Heart left ventricle (tissue), 16 donors: ENCODE measurements at regions not wholly inside any gene's neighbourhood (a gene's known extent, or its start where the extent isn't known, plus 50 kb on each side); places are given as distances from the start of the nearest gene placed in this dataset.

ENCODE experiments used
- ATAC-seq, 4 donors: fragments of 200-7000 bp; cut with Tn5 transposase; one replicate each; pipeline ENCODE4 v1.9.1; 2020 to 2022; ENCODE audit warnings: moderate library complexity in 4 of 4, mild to moderate bottlenecking in 3 of 4, moderate number of reproducible peaks in 1 of 4
- DNase-seq, 5 donors: peaks; one replicate each; pipeline ENCODE4 v3.0.0-alpha.2; 2020
- H3K27ac ChIP-seq, 12 donors: fragments of 200-600 bp; sonication (generic) in 4 of 12; one replicate each; pipeline versions ENCODE4 v1.5.0 to v1.8.0; 2016 to 2022; ENCODE audit warnings: mild to moderate bottlenecking in 2 of 12
- H3K27me3 ChIP-seq, 9 donors: fragments of 200-600 bp; sonication (generic) in 2 of 9; one replicate each; pipeline versions ENCODE4 v1.5.1 to v1.8.0; 2016 to 2022; ENCODE audit warnings: mild to moderate bottlenecking in 3 of 9
- H3K36me3 ChIP-seq, 9 donors: fragments of 200-600 bp; sonication (generic) in 2 of 9; one replicate each; pipeline versions ENCODE4 v1.5.0 to v1.8.0; 2018 to 2022; ENCODE audit warnings: mild to moderate bottlenecking in 2 of 9
- H3K4me1 ChIP-seq, 12 donors: fragments of 200-600 bp; sonication (generic) in 4 of 12; one replicate each; pipeline versions ENCODE4 v1.5.0 to v1.8.0; 2016 to 2022; ENCODE audit warnings: mild to moderate bottlenecking in 3 of 12
- H3K4me3 ChIP-seq, 12 donors: fragments of 200-600 bp; sonication (generic) in 4 of 12; one replicate each; pipeline versions ENCODE4 v1.5.0 to v1.8.0; 2017 to 2022; ENCODE audit warnings: mild to moderate bottlenecking in 9 of 12, moderate library complexity in 4 of 12
- H3K9me3 ChIP-seq, 12 donors: fragments of 200-600 bp; sonication (generic) in 4 of 12; one replicate each; pipeline versions ENCODE4 v1.5.0 to v1.8.0; 2016 to 2022; ENCODE audit warnings: mild to moderate bottlenecking in 1 of 12
- CTCF ChIP-seq, 12 donors: fragments of 200-600 bp; sonication (generic) in 4 of 12; IDR thresholded peaks; one replicate each; pipeline versions ENCODE4 v1.5.0 to v1.8.0; 2018 to 2022; ENCODE audit warnings: antibody characterized with exemption in 12 of 12, mild to moderate bottlenecking in 5 of 12
- POLR2A ChIP-seq, 2 donors: fragments of 450-650 bp; IDR thresholded peaks; one replicate each; pipeline ENCODE4 v1.6.1; 2017; ENCODE audit warnings: antibody characterized with exemption in 2 of 2, mild to moderate bottlenecking in 2 of 2, moderate library complexity in 2 of 2
- WGBS, 4 donors: extraction: QIAGEN DNeasy Blood & Tissue Kit in 2 of 4; methylation state at CpG; one replicate each; pipeline versions ENCODE4 v1.1.5 to v1.1.7; 2013 to 2018; 5-methylcytosine and 5-hydroxymethylcytosine counted together
- intact Hi-C, 10 donors: fragments of 100-400 bp; cut with DNase I; formaldehyde crosslinking; loops; one replicate each; pipeline versions ENCODE4 v1.11.1 to v1.14.2; 2022
- donor health status: ischemic (EF 13 %, LVEDD 7.1; RV severe dilation, severe dysfunction).
- donor health status: healthy with polysubstance abuse.
- donor health status: DM: no; HTN: yes; CAD: no.
- donor health status: DM: no; HTN: no; CAD: no.
- donor health status: ischemic (EF 25% LVEDD 6.9; RV normal size, moderate dysfunction).
- donor health status: ischemic (EF 25% LVEDD 5.7; RV mildly dilated, moderate dysfunction).
- donor health status: healthy.
- donor health status: DM: yes; HTN: yes; CAD: no.
- donor health status: ischemic (EF 35%, LVEDD 5.7; RV mildly dilated, moderate dysfunction).
- donor health status: nonischemic (EF 11% LVEDD 7.7; RV severe dilation, severe dysfunction).
- donor health status: DM: yes; HTN: yes; CAD: no.
- donor health status: PGD.
- donor health status: ischemic (EF 29% LVEDD 5.4; RV normal size, mild dysfunction).
- donor health status: nonischemic (EF 23%, LVEDD 6.1; RV moderate dilation, normal function).

- H3K36me3 ChIP-seq: no peaks in the 10 kb centered on the region
- peaks cover 0 to 25% (median 0%) of the 10 kb centered on the region in 12 donors for H3K4me1 ChIP-seq
- H3K9me3 ChIP-seq: peaks cover 0 to 17% (median 0%) of the 10 kb centered on the region in 12 donors
- no peak for DNase-seq
- intact Hi-C loops: no loop called here
- TF ChIP-seq CTCF (IDR thresholded peaks at IDR 0.05) (no peak), POLR2A (IDR thresholded peaks at IDR 0.05) (no peak)
- H3K27ac ChIP-seq: no peak overlapping the region
- H3K4me3 ChIP-seq: no peak overlapping the region
- no peak for ATAC-seq
- WGBS, 4 donors: 94 to 98% (median 97%) methylated on average over 2 of the region's 2 CpGs
- H3K27me3 ChIP-seq: no peaks in the 10 kb centered on the region
These were observed 57.9 kb upstream of the IRF2BP2 start for GRCh38 chr1:234667600-234668576.

- Histone ChIP-seq H3K4me3 (no peak overlapping the region), H3K27ac (peak overlapping the region in 1 of 12 donors; percentile 66), H3K9me3 (peaks cover 0 to 17% (median 0%) of the 10 kb centered on the region in 12 donors), H3K36me3 (no peaks in the 10 kb centered on the region), H3K27me3 (no peaks in the 10 kb centered on the region), H3K4me1 (peaks cover 0 to 25% (median 0%) of the 10 kb centered on the region in 12 donors)
- WGBS, 4 donors: 69 to 90% (median 80%) methylated on average over 4 of the region's 4 CpGs
- DNase-seq (no peak), ATAC-seq (peak in 2 of 4 donors; percentile 45 to 58)
- TF ChIP-seq CTCF (IDR thresholded peaks at IDR 0.05) (no peak), POLR2A (IDR thresholded peaks at IDR 0.05) (no peak)
- intact Hi-C loops: no loop called here
These were observed 56.8 kb upstream of the IRF2BP2 start for GRCh38 chr1:234666761-234667160.

- Histone ChIP-seq H3K36me3 (no peaks in the 10 kb centered on the region), H3K4me1 (peaks cover 0 to 25% (median 0%) of the 10 kb centered on the region in 12 donors), H3K27ac (peak overlapping the region in 2 of 12 donors; percentile 14 to 66), H3K27me3 (no peaks in the 10 kb centered on the region), H3K4me3 (no peak overlapping the region), H3K9me3 (peaks cover 0 to 17% (median 0%) of the 10 kb centered on the region in 12 donors)
- DNase-seq (no peak), ATAC-seq (peak in 3 of 4 donors; percentile 24 to 62 (median 34))
- WGBS, 4 donors: 90 to 93% (median 92%) methylated on average over 6 of the region's 6 CpGs
- no peak for TF ChIP-seq CTCF (IDR thresholded peaks at IDR 0.05)
- no peak for TF ChIP-seq POLR2A (IDR thresholded peaks at IDR 0.05)
- intact Hi-C loops: no loop called here
These were observed 56.1 kb upstream of the IRF2BP2 start for GRCh38 chr1:234665975-234666605.

- 83 to 88% (median 86%) methylated on average over 8 of the region's 8 CpGs for WGBS, 4 donors
- peaks cover 0 to 4% (median 0%) of the 10 kb centered on the region in 12 donors for H3K9me3 ChIP-seq
- DNase-seq (no peak), ATAC-seq (no peak)
- intact Hi-C loops: loop anchor here in 1 of 10 donors (5.0 kb wide), 1 partner anchor 35 kb away; no protein-coding TSS in a partner anchor
- no peaks in the 10 kb centered on the region for H3K27me3 ChIP-seq
- no peaks in the 10 kb centered on the region for H3K36me3 ChIP-seq
- TF ChIP-seq POLR2A (IDR thresholded peaks at IDR 0.05) (no peak), CTCF (IDR thresholded peaks at IDR 0.05) (no peak)
- no peak overlapping the region for H3K4me3 ChIP-seq
- no peak overlapping the region for H3K27ac ChIP-seq
- peaks cover 0 to 42% (median 0%) of the 10 kb centered on the region in 12 donors for H3K4me1 ChIP-seq
These were observed 52.2 kb upstream of the IRF2BP2 start for GRCh38 chr1:234662148-234662547.
